ENCODE measurements at regions not wholly inside any gene's neighbourhood (a gene's known extent, or its start where the extent isn't known, plus 50 kb on each side); places are given as distances from the start of the nearest gene placed in this dataset.

DNA sequence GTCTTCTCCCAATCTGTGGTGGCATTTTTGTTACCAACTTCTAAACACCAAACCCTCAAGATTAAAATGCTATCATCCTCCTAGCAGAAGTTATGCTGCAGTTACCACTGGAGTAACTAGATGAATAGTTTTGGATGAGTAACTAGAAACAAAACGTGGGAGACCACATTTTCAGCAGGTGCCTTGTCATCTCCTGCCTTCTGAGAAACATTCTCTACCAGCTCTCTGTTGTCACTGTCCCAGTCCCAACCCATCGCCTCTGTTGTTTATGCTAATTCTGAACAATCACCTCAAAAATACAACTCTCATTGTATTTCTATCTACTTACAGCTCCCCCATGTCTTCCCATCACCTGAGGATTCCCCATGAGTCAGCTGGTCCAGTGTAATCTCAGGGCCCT lies 652.5 kb upstream of the ADAMTS16 start:
- TF ChIP-seq, protein P1, sequence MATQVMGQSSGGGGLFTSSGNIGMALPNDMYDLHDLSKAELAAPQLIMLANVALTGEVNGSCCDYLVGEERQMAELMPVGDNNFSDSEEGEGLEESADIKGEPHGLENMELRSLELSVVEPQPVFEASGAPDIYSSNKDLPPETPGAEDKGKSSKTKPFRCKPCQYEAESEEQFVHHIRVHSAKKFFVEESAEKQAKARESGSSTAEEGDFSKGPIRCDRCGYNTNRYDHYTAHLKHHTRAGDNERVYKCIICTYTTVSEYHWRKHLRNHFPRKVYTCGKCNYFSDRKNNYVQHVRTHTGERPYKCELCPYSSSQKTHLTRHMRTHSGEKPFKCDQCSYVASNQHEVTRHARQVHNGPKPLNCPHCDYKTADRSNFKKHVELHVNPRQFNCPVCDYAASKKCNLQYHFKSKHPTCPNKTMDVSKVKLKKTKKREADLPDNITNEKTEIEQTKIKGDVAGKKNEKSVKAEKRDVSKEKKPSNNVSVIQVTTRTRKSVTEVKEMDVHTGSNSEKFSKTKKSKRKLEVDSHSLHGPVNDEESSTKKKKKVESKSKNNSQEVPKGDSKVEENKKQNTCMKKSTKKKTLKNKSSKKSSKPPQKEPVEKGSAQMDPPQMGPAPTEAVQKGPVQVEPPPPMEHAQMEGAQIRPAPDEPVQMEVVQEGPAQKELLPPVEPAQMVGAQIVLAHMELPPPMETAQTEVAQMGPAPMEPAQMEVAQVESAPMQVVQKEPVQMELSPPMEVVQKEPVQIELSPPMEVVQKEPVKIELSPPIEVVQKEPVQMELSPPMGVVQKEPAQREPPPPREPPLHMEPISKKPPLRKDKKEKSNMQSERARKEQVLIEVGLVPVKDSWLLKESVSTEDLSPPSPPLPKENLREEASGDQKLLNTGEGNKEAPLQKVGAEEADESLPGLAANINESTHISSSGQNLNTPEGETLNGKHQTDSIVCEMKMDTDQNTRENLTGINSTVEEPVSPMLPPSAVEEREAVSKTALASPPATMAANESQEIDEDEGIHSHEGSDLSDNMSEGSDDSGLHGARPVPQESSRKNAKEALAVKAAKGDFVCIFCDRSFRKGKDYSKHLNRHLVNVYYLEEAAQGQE (IDR thresholded peaks at IDR 0.05; ENCODE audit: insufficient read depth in 1 of 2, low read depth in 2 of 2, low read length in 2 of 2): no peak
- TF ChIP-seq POLR2AphosphoS5 (IDR thresholded peaks at IDR 0.05; ENCODE audit: low read depth, low read length) (no peak), TAF1 (IDR thresholded peaks at IDR 0.05; ENCODE audit: borderline replicate concordance, insufficient read depth, low read length) (no peak), SIN3A (IDR thresholded peaks at IDR 0.05; ENCODE audit: borderline replicate concordance, insufficient read depth, low read length) (no peak), FOXP2 (optimal IDR thresholded peaks at IDR 0.05; ENCODE audit: borderline replicate concordance, extremely low read depth, extremely low read length, insufficient read depth) (no peak)

Data from PFSK-1 (cell line).